B cell (primary cell): ENCODE measurements at regions not wholly inside any gene's neighbourhood (a gene's known extent, or its start where the extent isn't known, plus 50 kb on each side); places are given as distances from the start of the nearest gene placed in this dataset.

ENCODE experiments used
- ATAC-seq: fragments of 200-7000 bp; cut with Tn5 transposase; one replicate; pipeline ENCODE4 v1.10.0; 2021; ENCODE audit warnings: low read depth, mild to moderate bottlenecking, moderate number of reproducible peaks, moderate library complexity
- CTCF ChIA-PET: fragments of 350-600 bp; sonication (Branson Sonifier 250); formaldehyde crosslinking; loops from one replicate; lab custom pipeline; 2021; ENCODE audit warnings: antibody characterized with exemption, inconsistent platforms; lab: Charles Lee
- POLR2A ChIA-PET: fragments of 350-600 bp; sonication (Branson Sonifier 250); formaldehyde crosslinking; loops from one replicate; lab custom pipeline; 2021; ENCODE audit warnings: antibody characterized with exemption; lab: Charles Lee
- DNase-seq: peaks from one replicate; pipeline ENCODE4 v3.0.0; 2013
- H2AFZ ChIP-seq: 2 replicates; pipeline ENCODE4 v1.6.1; 2012; ENCODE audit warnings: mild to moderate bottlenecking, low read depth, low read length; ENCODE audit not compliant: insufficient read depth, poor library complexity, severe bottlenecking
- H3K27ac ChIP-seq, 2 donors: 1 replicate in 1 of 2; 2 replicates in 1 of 2; pipeline ENCODE4 v1.5.1; 2012 to 2013; ENCODE audit warnings: low read length in 2 of 2, mild to moderate bottlenecking in 2 of 2, moderate library complexity in 1 of 2
- H3K27me3 ChIP-seq, 4 experiments: fragments of 200-600 bp in 1 of 4; sonication (generic) in 1 of 4; replicated peaks in 1 of 4; 1 replicate in 2 of 4; 2 replicates in 2 of 4; pipeline versions ENCODE4 v1.6.1 to v1.7.0; 2013 to 2016; ENCODE audit warnings: low read length in 3 of 4, mild to moderate bottlenecking in 2 of 4, mixed read lengths in 1 of 4, moderate library complexity in 1 of 4; ENCODE audit not compliant: insufficient read depth in 4 of 4, control insufficient read depth in 3 of 4; ENCODE audit errors: control extremely low read depth in 1 of 4
- H3K36me3 ChIP-seq, 2 experiments: replicated peaks in 1 of 2; 1 replicate in 1 of 2; 2 replicates in 1 of 2; pipeline versions ENCODE4 v1.6.1 to v1.7.1; 2013; ENCODE audit warnings: low read length in 1 of 2; ENCODE audit not compliant: insufficient read depth in 2 of 2, control insufficient read depth in 1 of 2; ENCODE audit errors: control extremely low read depth in 1 of 2, extremely low read depth in 1 of 2
- H3K4me1 ChIP-seq, 2 donors: fragments of 200-600 bp in 1 of 2; sonication (generic) in 1 of 2; 1 replicate in 1 of 2; 2 replicates in 1 of 2; pipeline versions ENCODE4 v1.5.1 to v1.6.1; 2013 to 2017; ENCODE audit warnings: low read length in 2 of 2; ENCODE audit not compliant: control insufficient read depth in 2 of 2, insufficient read depth in 2 of 2
- H3K4me2 ChIP-seq: replicated peaks from 2 replicates; pipeline ENCODE3; 2012; ENCODE audit warnings: mild to moderate bottlenecking, low read depth, low read length; ENCODE audit not compliant: poor library complexity, severe bottlenecking
- H3K4me3 ChIP-seq, 5 experiments: fragments of 200-600 bp in 1 of 5; sonication (generic) in 1 of 5; 1 replicate in 3 of 5; 2 replicates in 2 of 5; pipeline versions ENCODE4 v1.5.1 to v1.7.0; 2011 to 2016; ENCODE audit warnings: low read length in 4 of 5, mild to moderate bottlenecking in 4 of 5, low read depth in 2 of 5, control low read depth in 1 of 5, moderate library complexity in 1 of 5; ENCODE audit not compliant: insufficient read depth in 1 of 5; ENCODE audit errors: control extremely low read depth in 1 of 5, extremely low read depth in 1 of 5
- H3K79me2 ChIP-seq: fragments of 200-600 bp; sonication (generic); one replicate; pipeline ENCODE4 v1.6.0; 2016; ENCODE audit warnings: low read length; ENCODE audit not compliant: control insufficient read depth, insufficient read depth
- H3K9ac ChIP-seq: fragments of 200-600 bp; sonication (generic); 2 replicates; pipeline ENCODE4 v1.6.1; 2017; ENCODE audit warnings: mild to moderate bottlenecking, low read length, moderate library complexity
- H3K9me3 ChIP-seq, 3 donors: one replicate each; pipeline versions ENCODE4 v1.6.1 to v1.7.1; 2013; ENCODE audit warnings: low read length in 2 of 3; ENCODE audit not compliant: control insufficient read depth in 2 of 3, insufficient read depth in 1 of 3; ENCODE audit errors: control extremely low read depth in 1 of 3
- H4K20me1 ChIP-seq: 2 replicates; pipeline ENCODE4 v1.6.0; 2012; ENCODE audit warnings: mild to moderate bottlenecking, low read length; ENCODE audit not compliant: insufficient read depth, control insufficient read depth, poor library complexity, severe bottlenecking
- H3K27ac Mint-ChIP-seq: one replicate; pipeline ENCODE4 v1.8.0; 2021; ENCODE audit warnings: mixed read lengths
- H3K27me3 Mint-ChIP-seq: one replicate; pipeline ENCODE4 v1.8.0; 2021; ENCODE audit warnings: mixed read lengths
- H3K4me1 Mint-ChIP-seq: one replicate; pipeline ENCODE4 v1.8.0; 2021; ENCODE audit warnings: mixed read lengths
- H3K4me3 Mint-ChIP-seq: one replicate; pipeline ENCODE4 v1.8.0; 2021; ENCODE audit warnings: mixed read lengths
- H3K9me3 Mint-ChIP-seq: one replicate; pipeline ENCODE4 v1.8.0; 2022; ENCODE audit warnings: mixed read lengths; ENCODE audit not compliant: insufficient read depth
- EZH2 ChIP-seq: IDR thresholded peaks from 2 replicates; pipeline ENCODE4 v1.6.1; 2012; ENCODE audit warnings: borderline replicate concordance, low read depth, mild to moderate bottlenecking, moderate library complexity, low read length; ENCODE audit not compliant: insufficient read depth, poor library complexity, severe bottlenecking
- WGBS: methylation state at CpG from one replicate; pipeline ENCODE4 v1.1.5; 2013; ENCODE audit warnings: missing lambda C conversion rate; ENCODE audit not compliant: insufficient coverage; 5-methylcytosine and 5-hydroxymethylcytosine counted together
- intact Hi-C: fragments of 100-400 bp; cut with micrococcal nuclease; formaldehyde crosslinking; loops from one replicate; pipeline ENCODE4 v1.10.0; 2022
- TF ChIP-seq, protein P1 (sequence below): fragments of 200-600 bp; IDR thresholded peaks from one replicate; pipeline ENCODE4 v1.8.0; 2022; ENCODE audit warnings: antibody characterized with exemption, mild to moderate bottlenecking

DNA sequence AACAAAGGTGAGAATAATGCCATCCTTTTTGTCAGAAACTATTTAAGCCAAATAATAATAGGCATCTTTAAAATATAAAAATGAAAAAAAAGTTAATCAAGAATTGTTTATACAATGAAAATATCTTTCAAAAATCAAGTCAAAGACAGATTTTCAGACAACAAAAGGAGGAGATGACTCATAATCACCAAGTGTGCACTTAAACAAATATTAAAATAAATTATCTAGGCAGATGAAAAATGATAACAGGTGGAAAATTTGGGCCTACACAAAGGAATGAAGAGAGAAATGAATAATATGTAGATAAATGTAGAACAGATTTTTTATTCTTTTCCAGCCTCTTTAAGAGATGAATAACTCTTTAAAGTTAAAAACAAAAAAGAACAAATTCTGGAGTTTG is 250.0 kb upstream of the PLEKHG7 start:
- Histone ChIP-seq H3K4me2 (no peak overlapping the region), H4K20me1 (no peaks in the 10 kb centered on the region), H3K79me2 (peaks cover 8% of the 10 kb centered on the region), H3K27me3 (no peaks in the 10 kb centered on the region), H3K4me1 (peaks cover 19 to 26% of the 10 kb centered on the region in 2 donors), H3K4me3 (no peak overlapping the region), H3K9me3 (peaks cover 4 to 14% (median 13%) of the 10 kb centered on the region in 3 donors), H3K27ac (no peak overlapping the region), H3K36me3 (peaks cover 0 to 3% of the 10 kb centered on the region in 2 experiments), H2AFZ (no peak overlapping the region), H3K9ac (no peak overlapping the region)
- H3K27ac Mint-ChIP-seq: no peak overlapping the region
- H3K9me3 Mint-ChIP-seq: peaks cover 8% of the 10 kb centered on the region
- ChIA-PET POLR2A (no interaction called here), CTCF (interaction anchor here (0.7 to 2.0 kb wide), 2 partner anchors 101 to 309 kb away, joined by 4 to 7 read pairs; no protein-coding TSS in a partner anchor)
- no peak for TF ChIP-seq EZH2
- TF ChIP-seq, protein P1, sequence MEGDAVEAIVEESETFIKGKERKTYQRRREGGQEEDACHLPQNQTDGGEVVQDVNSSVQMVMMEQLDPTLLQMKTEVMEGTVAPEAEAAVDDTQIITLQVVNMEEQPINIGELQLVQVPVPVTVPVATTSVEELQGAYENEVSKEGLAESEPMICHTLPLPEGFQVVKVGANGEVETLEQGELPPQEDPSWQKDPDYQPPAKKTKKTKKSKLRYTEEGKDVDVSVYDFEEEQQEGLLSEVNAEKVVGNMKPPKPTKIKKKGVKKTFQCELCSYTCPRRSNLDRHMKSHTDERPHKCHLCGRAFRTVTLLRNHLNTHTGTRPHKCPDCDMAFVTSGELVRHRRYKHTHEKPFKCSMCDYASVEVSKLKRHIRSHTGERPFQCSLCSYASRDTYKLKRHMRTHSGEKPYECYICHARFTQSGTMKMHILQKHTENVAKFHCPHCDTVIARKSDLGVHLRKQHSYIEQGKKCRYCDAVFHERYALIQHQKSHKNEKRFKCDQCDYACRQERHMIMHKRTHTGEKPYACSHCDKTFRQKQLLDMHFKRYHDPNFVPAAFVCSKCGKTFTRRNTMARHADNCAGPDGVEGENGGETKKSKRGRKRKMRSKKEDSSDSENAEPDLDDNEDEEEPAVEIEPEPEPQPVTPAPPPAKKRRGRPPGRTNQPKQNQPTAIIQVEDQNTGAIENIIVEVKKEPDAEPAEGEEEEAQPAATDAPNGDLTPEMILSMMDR: no peak
- DNase-seq: no peak
- H3K27me3 Mint-ChIP-seq: no peaks in the 10 kb centered on the region
- no peak for ATAC-seq
- no peak overlapping the region for H3K4me3 Mint-ChIP-seq
- intact Hi-C loops: no loop called here
- peaks cover 43% of the 10 kb centered on the region for H3K4me1 Mint-ChIP-seq

DNA sequence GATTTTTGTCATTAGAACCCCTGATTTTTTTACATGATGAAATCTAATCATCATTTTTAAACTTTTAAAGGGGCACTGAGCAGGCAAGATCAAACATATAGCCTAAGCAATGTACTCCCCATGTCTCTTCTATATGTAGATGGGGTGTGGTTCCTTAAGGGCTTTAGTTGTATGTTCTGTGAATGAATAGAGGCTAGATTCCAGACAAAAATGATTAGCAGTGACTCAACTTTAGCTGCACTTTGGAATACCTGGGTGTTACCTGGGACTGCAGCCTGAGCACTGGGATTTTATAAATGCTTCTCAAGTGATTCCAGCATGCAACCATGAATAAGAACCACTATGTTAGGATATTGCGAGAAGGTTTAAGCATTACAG is 256.7 kb upstream of the PLEKHG7 start:
- H3K27me3 ChIP-seq: no peaks in the 10 kb centered on the region
- DNase-seq: no peak
- H3K4me1 ChIP-seq: peaks cover 84 to 87% of the 10 kb centered on the region in 2 donors
- no CpG with 5 or more reads among the region's 1 CpG for WGBS
- H3K27ac ChIP-seq: peak overlapping the region; percentile 99
- peaks cover 22% of the 10 kb centered on the region for H3K79me2 ChIP-seq
- no peak overlapping the region for H2AFZ ChIP-seq
- H3K9ac ChIP-seq: peak overlapping the region; percentile 60
- H3K4me3 ChIP-seq: peak overlapping the region in 1 of 5 experiments; percentile 9
- CTCF ChIA-PET: interaction anchor here (0.8 to 5.6 kb wide), 24 partner anchors 11 to 1064 kb away, joined by 3 to 85 read pairs (median 6); partner anchors contain the start of gene BTG1
- peaks cover 2% of the 10 kb centered on the region for H3K9me3 Mint-ChIP-seq
- peaks cover 90% of the 10 kb centered on the region for H3K4me1 Mint-ChIP-seq
- POLR2A ChIA-PET: interaction anchor here (0.9 to 4.1 kb wide), 23 partner anchors 11 to 304 kb away, joined by 3 to 94 read pairs (median 5); partner anchors contain the start of gene BTG1
- peak overlapping the region; percentile 80 for H3K4me3 Mint-ChIP-seq
- H3K4me2 ChIP-seq: peak overlapping the region; percentile 71
- ATAC-seq: no peak
- H3K9me3 ChIP-seq: peaks cover 0 to 6% (median 5%) of the 10 kb centered on the region in 3 donors
- peak overlapping the region; percentile 96 for H3K27ac Mint-ChIP-seq
- intact Hi-C loops: loop anchor here (1.0 to 10.0 kb wide), 4 partner anchors 16 to 631 kb away; no protein-coding TSS in a partner anchor
- H3K27me3 Mint-ChIP-seq: no peaks in the 10 kb centered on the region
- H3K36me3 ChIP-seq: peaks cover 0 to under 1% of the 10 kb centered on the region in 2 experiments
- H4K20me1 ChIP-seq: no peaks in the 10 kb centered on the region
- TF ChIP-seq EZH2: no peak
- TF ChIP-seq, protein P1: no peak
